Heart right ventricle (tissue), 16 donors: ENCODE measurements at regions not wholly inside any gene's neighbourhood (a gene's known extent, or its start where the extent isn't known, plus 50 kb on each side); places are given as distances from the start of the nearest gene placed in this dataset.

Experiments
- ATAC-seq, 8 donors: fragments of 200-7000 bp; cut with Tn5 transposase; one replicate each; pipeline ENCODE4 v1.9.1; 2020; ENCODE audit warnings: mild to moderate bottlenecking in 8 of 8, moderate library complexity in 8 of 8, moderate number of reproducible peaks in 1 of 8
- DNase-seq, 2 donors: peaks; one replicate each; pipeline ENCODE4 v3.0.0-alpha.2; 2020
- H3K27ac ChIP-seq, 10 donors: fragments of 200-600 bp; sonication (generic) in 2 of 10; one replicate each; pipeline versions ENCODE4 v1.5.0 to v1.8.0; 2020 to 2022; ENCODE audit warnings: mild to moderate bottlenecking in 3 of 10
- H3K27me3 ChIP-seq, 7 donors: fragments of 200-600 bp; one replicate each; pipeline ENCODE4 v1.8.0; 2021 to 2022; ENCODE audit warnings: mild to moderate bottlenecking in 2 of 7
- H3K36me3 ChIP-seq, 9 donors: fragments of 200-600 bp; sonication (generic) in 1 of 9; one replicate each; pipeline versions ENCODE4 v1.5.0 to v1.8.0; 2020 to 2022; ENCODE audit warnings: mild to moderate bottlenecking in 2 of 9
- H3K4me1 ChIP-seq, 9 donors: fragments of 200-600 bp; sonication (generic) in 1 of 9; one replicate each; pipeline versions ENCODE4 v1.5.0 to v1.8.0; 2020 to 2022; ENCODE audit warnings: mild to moderate bottlenecking in 4 of 9
- H3K4me3 ChIP-seq, 10 donors: fragments of 200-600 bp; sonication (generic) in 2 of 10; one replicate each; pipeline versions ENCODE4 v1.5.0 to v1.8.0; 2020 to 2022; ENCODE audit warnings: mild to moderate bottlenecking in 7 of 10, moderate library complexity in 2 of 10
- H3K9me3 ChIP-seq, 11 donors: fragments of 200-600 bp in 10 of 11; sonication (generic) in 2 of 11; one replicate each; pipeline versions ENCODE4 v1.5.0 to v1.8.0; 2013 to 2022; ENCODE audit warnings: mild to moderate bottlenecking in 2 of 11, control low read depth in 1 of 11, moderate library complexity in 1 of 11
- WGBS, 2 donors: extraction: QIAGEN DNeasy Blood & Tissue Kit; methylation state at CpG; one replicate each; pipeline ENCODE4 v1.1.7; 2013; ENCODE audit warnings: inconsistent platforms in 1 of 2; 5-methylcytosine and 5-hydroxymethylcytosine counted together
- intact Hi-C, 10 donors: fragments of 100-400 bp; cut with DNase I; formaldehyde crosslinking; loops; one replicate each; pipeline versions ENCODE4 v1.11.1 to v1.14.2; 2022
- TF ChIP-seq, protein P1 (sequence below), 9 donors: fragments of 200-600 bp; sonication (generic) in 2 of 9; IDR thresholded peaks; one replicate each; pipeline versions ENCODE4 v1.5.0 to v1.8.0; 2021 to 2022; ENCODE audit warnings: antibody characterized with exemption in 9 of 9, mild to moderate bottlenecking in 5 of 9, moderate library complexity in 1 of 9
- donor health status: Arrhythmogenic right ventricular cardiomyopathy.
- donor health status: ischemic (EF 13 %, LVEDD 7.1; RV severe dilation, severe dysfunction).
- donor health status: healthy with polysubstance abuse.
- donor health status: DM: no; HTN: yes; CAD: no.
- donor health status: DM: no; HTN: no; CAD: no.
- donor health status: ischemic (EF 25% LVEDD 6.9; RV normal size, moderate dysfunction).
- donor health status: ischemic (EF 25% LVEDD 5.7; RV mildly dilated, moderate dysfunction).
- donor health status: healthy.
- donor health status: DM: yes; HTN: yes; CAD: no.
- donor health status: Ischemic cardiomyopathy.
- donor health status: ischemic (EF 35%, LVEDD 5.7; RV mildly dilated, moderate dysfunction).
- donor health status: nonischemic (EF 11% LVEDD 7.7; RV severe dilation, severe dysfunction).
- donor health status: DM: yes; HTN: yes; CAD: no.
- donor health status: PGD.
- donor health status: ischemic (EF 29% LVEDD 5.4; RV normal size, mild dysfunction).
- donor health status: nonischemic (EF 23%, LVEDD 6.1; RV moderate dilation, normal function).

DNA sequence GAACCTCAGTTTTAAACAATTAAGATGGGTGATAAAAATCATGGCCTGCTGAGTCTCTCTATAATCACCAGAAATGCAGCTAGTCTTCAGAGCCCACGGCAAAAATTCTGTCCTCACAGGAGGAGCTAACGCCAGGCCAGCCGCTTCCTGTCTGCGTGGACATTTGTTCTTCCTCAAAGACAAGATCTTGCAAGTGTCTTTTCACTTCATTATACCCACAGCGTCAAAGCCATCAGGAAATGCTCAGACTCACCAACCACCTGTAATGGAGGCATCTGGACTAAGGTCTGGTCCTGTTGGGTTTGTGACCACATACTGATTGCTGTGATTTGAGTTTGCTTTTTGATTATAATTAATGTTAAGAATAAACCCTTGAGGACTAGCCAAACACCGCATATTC, 473.8 kb upstream of the MC4R start:
- Histone ChIP-seq H3K4me3 (no peak overlapping the region), H3K27ac (no peak overlapping the region), H3K9me3 (peaks cover 0 to 30% (median 0%) of the 10 kb centered on the region in 11 donors), H3K4me1 (peaks cover 0 to 4% (median 0%) of the 10 kb centered on the region in 9 donors), H3K27me3 (no peaks in the 10 kb centered on the region), H3K36me3 (no peaks in the 10 kb centered on the region)
- intact Hi-C loops, result no loop called here
- DNase-seq (no peak), ATAC-seq (no peak)
- TF ChIP-seq, protein P1, sequence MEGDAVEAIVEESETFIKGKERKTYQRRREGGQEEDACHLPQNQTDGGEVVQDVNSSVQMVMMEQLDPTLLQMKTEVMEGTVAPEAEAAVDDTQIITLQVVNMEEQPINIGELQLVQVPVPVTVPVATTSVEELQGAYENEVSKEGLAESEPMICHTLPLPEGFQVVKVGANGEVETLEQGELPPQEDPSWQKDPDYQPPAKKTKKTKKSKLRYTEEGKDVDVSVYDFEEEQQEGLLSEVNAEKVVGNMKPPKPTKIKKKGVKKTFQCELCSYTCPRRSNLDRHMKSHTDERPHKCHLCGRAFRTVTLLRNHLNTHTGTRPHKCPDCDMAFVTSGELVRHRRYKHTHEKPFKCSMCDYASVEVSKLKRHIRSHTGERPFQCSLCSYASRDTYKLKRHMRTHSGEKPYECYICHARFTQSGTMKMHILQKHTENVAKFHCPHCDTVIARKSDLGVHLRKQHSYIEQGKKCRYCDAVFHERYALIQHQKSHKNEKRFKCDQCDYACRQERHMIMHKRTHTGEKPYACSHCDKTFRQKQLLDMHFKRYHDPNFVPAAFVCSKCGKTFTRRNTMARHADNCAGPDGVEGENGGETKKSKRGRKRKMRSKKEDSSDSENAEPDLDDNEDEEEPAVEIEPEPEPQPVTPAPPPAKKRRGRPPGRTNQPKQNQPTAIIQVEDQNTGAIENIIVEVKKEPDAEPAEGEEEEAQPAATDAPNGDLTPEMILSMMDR (IDR thresholded peaks at IDR 0.05), result no peak
- WGBS, 2 donors, result 51 to 55% methylated on average over 6 of the region's 6 CpGs

DNA sequence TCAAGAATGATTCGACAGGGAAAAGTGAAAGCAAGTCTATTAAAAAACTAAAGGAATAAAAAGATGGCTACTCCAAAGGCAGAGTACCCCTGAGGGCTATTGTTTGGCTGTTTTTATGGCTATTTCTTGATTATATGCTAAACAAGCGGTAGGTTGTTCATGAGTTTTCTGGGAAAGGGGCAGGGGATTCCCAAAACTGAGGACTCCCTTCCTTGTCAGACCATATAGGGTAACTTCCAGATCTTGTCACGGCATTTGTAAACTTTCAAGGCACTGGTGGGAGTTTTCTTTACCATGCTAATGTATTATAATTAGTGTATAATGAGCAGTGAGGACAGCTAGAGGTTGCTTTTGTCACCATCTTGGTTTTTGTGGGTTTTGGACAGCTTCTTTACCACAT, 474.9 kb upstream of the MC4R start:
- Histone ChIP-seq H3K9me3 (peaks cover 0 to 21% (median 0%) of the 10 kb centered on the region in 11 donors), H3K36me3 (no peaks in the 10 kb centered on the region), H3K4me1 (peaks cover 0 to 4% (median 0%) of the 10 kb centered on the region in 9 donors), H3K27ac (no peak overlapping the region), H3K27me3 (no peaks in the 10 kb centered on the region), H3K4me3 (no peak overlapping the region)
- TF ChIP-seq, protein P1 (IDR thresholded peaks at IDR 0.05), result no peak
- intact Hi-C loops, result no loop called here
- DNase-seq (no peak), ATAC-seq (no peak)
- 71 to 81% methylated on average over 3 of the region's 3 CpGs for WGBS, 2 donors

DNA sequence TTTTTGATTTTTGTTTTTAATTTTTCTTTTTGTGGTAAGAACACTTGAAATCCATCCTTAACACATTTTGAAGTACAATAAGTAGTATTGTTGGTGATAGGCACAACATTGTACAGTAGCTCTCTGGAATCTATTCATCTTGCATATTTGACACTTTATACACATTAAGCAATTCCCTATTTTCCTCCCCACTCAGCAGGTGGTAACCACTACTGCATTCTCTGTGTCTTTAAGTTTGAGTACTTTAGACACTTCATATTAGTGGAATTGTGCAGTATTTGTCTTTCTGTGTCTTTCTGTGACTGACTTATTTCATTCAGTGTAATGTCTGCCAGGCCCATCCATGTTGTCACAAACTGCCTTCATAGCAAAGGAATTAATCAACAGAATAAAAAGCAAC, 471.7 kb upstream of the CDH20 start:
- H3K36me3 ChIP-seq, result no peaks in the 10 kb centered on the region
- H3K4me1 ChIP-seq, result no peaks in the 10 kb centered on the region
- H3K27ac ChIP-seq, result no peak overlapping the region
- no peak overlapping the region for H3K4me3 ChIP-seq
- H3K9me3 ChIP-seq, result no peaks in the 10 kb centered on the region
- no peaks in the 10 kb centered on the region for H3K27me3 ChIP-seq
- no peak for ATAC-seq
- intact Hi-C loops, result no loop called here
- TF ChIP-seq, protein P1 (IDR thresholded peaks at IDR 0.05), result no peak
- DNase-seq, result no peak

DNA sequence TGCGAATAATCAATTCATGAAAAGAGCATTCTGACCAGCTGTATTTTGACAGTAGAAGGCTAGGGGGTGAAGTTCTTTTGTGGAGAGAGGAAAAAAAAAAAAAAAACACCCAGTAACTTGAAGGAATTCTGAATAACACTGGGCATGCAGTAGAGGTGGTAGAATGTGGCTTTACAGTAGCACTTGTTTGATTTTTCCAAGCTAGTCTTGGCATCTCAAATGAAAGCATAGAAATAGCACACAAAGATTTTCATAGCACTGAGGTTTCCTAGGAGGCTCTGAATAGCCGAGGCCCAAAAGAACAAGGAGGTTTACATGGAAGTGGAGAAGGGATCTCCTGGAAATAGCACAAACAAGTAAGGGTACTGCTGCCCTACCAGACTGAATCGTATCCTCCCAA, 470.2 kb upstream of the CDH20 start:
- Histone ChIP-seq H3K4me3 (no peak overlapping the region), H3K27me3 (no peaks in the 10 kb centered on the region), H3K27ac (no peak overlapping the region), H3K9me3 (no peaks in the 10 kb centered on the region), H3K36me3 (no peaks in the 10 kb centered on the region), H3K4me1 (no peaks in the 10 kb centered on the region)
- ATAC-seq (no peak), DNase-seq (no peak)
- intact Hi-C loops, result no loop called here
- TF ChIP-seq, protein P1 (IDR thresholded peaks at IDR 0.05), result no peak
- WGBS, 2 donors, result 89 to 94% methylated on average over 3 of the region's 3 CpGs

DNA sequence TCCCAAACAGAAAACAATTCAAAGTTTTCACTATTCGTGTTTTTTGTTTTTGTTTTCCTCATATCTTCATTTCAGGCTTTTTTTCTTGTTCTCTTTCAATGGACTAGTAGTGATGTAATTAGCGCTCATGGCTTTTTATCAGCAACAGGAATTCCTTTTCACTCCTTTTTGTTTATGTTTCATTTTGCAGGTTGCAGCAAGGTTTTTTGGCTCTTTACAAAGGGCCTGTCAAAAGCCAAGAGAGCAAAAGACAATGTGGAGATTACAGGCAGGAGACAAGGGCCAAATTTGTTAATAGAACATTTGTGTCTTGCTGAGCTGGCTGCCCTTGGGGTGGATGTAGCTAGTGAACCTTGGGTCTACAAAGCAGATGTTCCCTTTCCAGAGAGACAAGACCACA, 467.4 kb upstream of the CDH20 start:
- no peaks in the 10 kb centered on the region for H3K27me3 ChIP-seq
- no peak overlapping the region for H3K4me3 ChIP-seq
- no peak for ATAC-seq
- H3K36me3 ChIP-seq, result no peaks in the 10 kb centered on the region
- H3K4me1 ChIP-seq, result no peaks in the 10 kb centered on the region
- H3K9me3 ChIP-seq, result no peaks in the 10 kb centered on the region
- 43 to 48% methylated on average over 2 of the region's 2 CpGs for WGBS, 2 donors
- TF ChIP-seq, protein P1 (IDR thresholded peaks at IDR 0.05), result no peak
- no peak overlapping the region for H3K27ac ChIP-seq
- no peak for DNase-seq
- intact Hi-C loops, result no loop called here
